K562 (cell line): ENCODE measurements at regions not wholly inside any gene's neighbourhood (a gene's known extent, or its start where the extent isn't known, plus 50 kb on each side); places are given as distances from the start of the nearest gene placed in this dataset.

Experiments used
- ATAC-seq: fragments of 200-7000 bp; cut with Tn5 transposase; 3 replicates; pipeline ENCODE4 v1.9.1; 2020; ENCODE audit warnings: moderate library complexity
- BruUV-seq: library from RNA; stranded (reverse); fragments of 400-500 nt; replicated peaks from 2 replicates; lab custom pipeline; 2021; lab: Mats Ljungman, UMichigan
- CTCF ChIA-PET: fragments of 300-600 bp; formaldehyde crosslinking; extraction: SDS; loops from one replicate; lab custom pipeline; 2021; ENCODE audit warnings: low intra/inter-chr PET ratio; lab: Yijun Ruan, JAX
- POLR2A ChIA-PET: fragments of 300-600, 350-650 bp; sonication (Branson Sonifier 250); formaldehyde crosslinking; extraction: SDS; loops from one replicate; lab custom pipeline; 2021; ENCODE audit warnings: antibody characterized with exemption, inconsistent platforms; lab: Yijun Ruan, JAX
- DNase-seq, 4 experiments: peaks; one replicate each; pipeline versions ENCODE4 v3.0.0 to v3.0.0-alpha.2; 2011 to 2018; ENCODE audit warnings: low spot score in 3 of 4, mixed read lengths in 3 of 4; ENCODE audit errors: extremely low read depth in 1 of 4
- FAIRE-seq: peaks from 2 replicates; lab custom pipeline; 2011; peaks lifted over from hg19 to GRCh38; lab: Jason Lieb, UNC
- H2AFZ ChIP-seq: 2 replicates; pipeline ENCODE4 v1.6.0; 2011; ENCODE audit warnings: low read depth, low read length, control low read depth, inconsistent platforms
- H3K27ac ChIP-seq: fragments of 200-600 bp; 3 replicates; pipeline ENCODE4 v1.8.0; 2011; ENCODE audit warnings: low read depth, mild to moderate bottlenecking, control low read depth, inconsistent platforms, low read length, moderate library complexity, mixed read lengths; ENCODE audit errors: extremely low read depth
- H3K27me3 ChIP-seq, 2 experiments: fragments of 300-600 bp in 1 of 2; 2 replicates in 1 of 2; 3 replicates in 1 of 2; pipeline versions ENCODE4 v1.6.0 to v1.8.0; 2011; ENCODE audit warnings: inconsistent platforms in 2 of 2, low read length in 2 of 2, mild to moderate bottlenecking in 1 of 2, mixed read lengths in 1 of 2, moderate library complexity in 1 of 2; ENCODE audit not compliant: control insufficient read depth in 2 of 2, insufficient read depth in 2 of 2
- H3K36me3 ChIP-seq: fragments of 300-600 bp; 3 replicates; pipeline ENCODE4 v1.8.0; 2011; ENCODE audit warnings: mild to moderate bottlenecking, low read length, inconsistent platforms; ENCODE audit not compliant: control insufficient read depth, insufficient read depth
- H3K4me1 ChIP-seq, 2 experiments: fragments of 200-600 bp in 1 of 2; replicated peaks in 1 of 2; 2 replicates in 1 of 2; 3 replicates in 1 of 2; pipeline versions ENCODE4 v1.5.1 to v1.8.0; 2011; ENCODE audit warnings: inconsistent platforms in 2 of 2, low read length in 2 of 2, mild to moderate bottlenecking in 1 of 2, mixed read lengths in 1 of 2, moderate library complexity in 1 of 2; ENCODE audit not compliant: control insufficient read depth in 2 of 2, insufficient read depth in 2 of 2
- H3K4me2 ChIP-seq: 2 replicates; pipeline ENCODE4 v1.6.1; 2011; ENCODE audit warnings: low read length, control low read depth, inconsistent platforms, mixed read lengths; ENCODE audit not compliant: insufficient read depth
- H3K4me3 ChIP-seq: fragments of 200-600 bp; sonication (generic), shearing (Covaris generic); 2 replicates; pipeline ENCODE4 v1.5.1; 2016; ENCODE audit warnings: control low read depth, inconsistent platforms
- H3K79me2 ChIP-seq: fragments of 200-600 bp; 3 replicates; pipeline ENCODE4 v1.8.0; 2011; ENCODE audit warnings: low read length, inconsistent platforms; ENCODE audit not compliant: control insufficient read depth, insufficient read depth
- H3K9ac ChIP-seq, 2 experiments: 2 replicates each; pipeline versions ENCODE4 v1.6.0 to v1.6.1; 2011; ENCODE audit warnings: low read depth in 2 of 2, low read length in 2 of 2, control low read depth in 1 of 2, inconsistent platforms in 1 of 2, mild to moderate bottlenecking in 1 of 2, mixed read lengths in 1 of 2; ENCODE audit not compliant: insufficient read depth in 1 of 2
- H3K9me1 ChIP-seq: one replicate; pipeline ENCODE4 v1.6.0; 2011; ENCODE audit warnings: inconsistent platforms, mild to moderate bottlenecking, low read length, moderate library complexity; ENCODE audit not compliant: control insufficient read depth, insufficient read depth
- H3K9me3 ChIP-seq: replicated peaks from 2 replicates; pipeline ENCODE4 v1.5.1; 2011; ENCODE audit warnings: low read depth, low read length, inconsistent platforms; ENCODE audit not compliant: control insufficient read depth, insufficient read depth
- H4K20me1 ChIP-seq: replicated peaks from 2 replicates; pipeline ENCODE4 v1.6.1; 2011; ENCODE audit warnings: low read length, inconsistent platforms, mixed read lengths; ENCODE audit not compliant: control insufficient read depth, insufficient read depth
- CCAR2 ChIP-seq: fragments of 200-400 bp; formaldehyde crosslinking; IDR thresholded peaks from 2 replicates; pipeline ENCODE4 v1.6.1; 2017; ENCODE audit warnings: mild to moderate bottlenecking, low read depth, low read length
- KDM2B ChIP-seq: fragments of 250-450 bp; sonication (Bioruptor Pico); IDR thresholded peaks from 2 replicates; pipeline ENCODE4 v1.8.0; 2021; ENCODE audit warnings: mild to moderate bottlenecking, moderate library complexity
- KLF1 ChIP-seq: fragments of 450-650 bp; IDR thresholded peaks from 2 replicates; pipeline ENCODE4 v1.6.1; 2016; ENCODE audit warnings: missing genetic modification characterization, missing compliant biosample characterization
- MCM2 ChIP-seq: fragments of 450-650 bp; IDR thresholded peaks from 2 replicates; pipeline ENCODE4 v1.6.1; 2017; ENCODE audit warnings: low read depth, mild to moderate bottlenecking
- POLR2A ChIP-seq: fragments of 450-650 bp; conservative IDR thresholded peaks from 2 replicates; pipeline ENCODE4 v1.6.1; 2016
- POLR2H ChIP-seq: IDR thresholded peaks from 2 replicates; pipeline ENCODE4 v1.6.1; 2016; ENCODE audit warnings: missing genetic modification characterization, low read depth, mild to moderate bottlenecking, control low read depth, missing compliant biosample characterization, moderate library complexity
- RBBP5 ChIP-seq: fragments of 200-600 bp; sonication (generic); IDR thresholded peaks from 2 replicates; pipeline ENCODE4 v1.6.1; 2012; ENCODE audit warnings: borderline replicate concordance, mild to moderate bottlenecking, low read length, control low read depth, inconsistent platforms; ENCODE audit not compliant: insufficient read depth, poor library complexity, severe bottlenecking
- RCOR1 ChIP-seq, 2 experiments: IDR thresholded peaks; 2 replicates each; pipeline ENCODE4 v1.6.1; 2012; ENCODE audit warnings: low read depth in 2 of 2, low read length in 2 of 2, borderline replicate concordance in 1 of 2, improper control_type of control experiment in 1 of 2
- RFX5 ChIP-seq: IDR thresholded peaks from 2 replicates; pipeline ENCODE4 v1.6.1; 2011; ENCODE audit warnings: low read depth, mild to moderate bottlenecking, improper control_type of control experiment, low read length
- TCF7L2 ChIP-seq: fragments of 150-350 bp; IDR thresholded peaks from 2 replicates; pipeline ENCODE4 v1.6.1; 2016; ENCODE audit warnings: low read depth, mild to moderate bottlenecking, low read length, moderate library complexity
- ZNF583 ChIP-seq: fragments of 250-450 bp; sonication (Bioruptor Pico); IDR thresholded peaks from 2 replicates; pipeline ENCODE4 v1.4.0; 2020
- ZNF707 ChIP-seq: fragments of 250-450 bp; sonication (Bioruptor Pico); conservative IDR thresholded peaks from 2 replicates; pipeline ENCODE4 v1.8.0; 2022; ENCODE audit warnings: inconsistent platforms, mild to moderate bottlenecking, moderate library complexity
- WGBS: fragments of 100-300 bp; shearing (Covaris generic); methylation state at CpG from one replicate; pipeline ENCODE4 v1.1.6; 2016; ENCODE audit warnings: low coverage, mixed read lengths; ENCODE audit not compliant: insufficient coverage; ENCODE audit errors: missing lambda C conversion rate; 5-methylcytosine and 5-hydroxymethylcytosine counted together
- in situ Hi-C: fragments of 300-500 bp; cut with MboI; formaldehyde crosslinking; loops from 4 replicates; pipeline ENCODE4 v1.15.0; 2018; ENCODE audit warnings: inconsistent platforms, mixed read lengths
- intact Hi-C: fragments of 100-400 bp; cut with micrococcal nuclease; formaldehyde crosslinking; loops from 2 replicates; pipeline ENCODE4 v1.14.2; 2022
- TF ChIP-seq, protein P1 (sequence below): sonication (generic); formaldehyde crosslinking; IDR thresholded peaks from 2 replicates; pipeline ENCODE4 v1.8.0; 2022; ENCODE audit warnings: missing genetic modification reagents, mild to moderate bottlenecking, moderate library complexity, borderline replicate concordance

DNA sequence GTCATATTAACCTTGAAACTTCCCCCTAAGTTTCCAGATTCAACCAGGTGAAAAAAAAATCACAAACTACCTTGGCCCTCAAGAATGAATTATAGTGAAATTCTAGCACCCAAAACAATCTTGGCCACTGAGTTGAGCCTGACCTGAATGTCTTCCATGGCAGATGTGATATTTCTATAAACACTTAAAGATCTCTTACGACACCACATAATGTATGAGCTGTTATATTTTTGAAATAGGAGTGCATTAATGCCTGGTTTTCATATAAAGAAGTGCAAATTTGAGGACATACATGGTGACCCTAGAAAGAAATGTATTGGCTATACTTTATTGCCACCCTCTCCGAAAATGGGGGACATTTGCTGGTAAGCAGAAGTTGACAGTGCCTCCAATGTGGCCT is 584.1 kb upstream of the KCND2 start (continued):
- TF ChIP-seq, protein P1, sequence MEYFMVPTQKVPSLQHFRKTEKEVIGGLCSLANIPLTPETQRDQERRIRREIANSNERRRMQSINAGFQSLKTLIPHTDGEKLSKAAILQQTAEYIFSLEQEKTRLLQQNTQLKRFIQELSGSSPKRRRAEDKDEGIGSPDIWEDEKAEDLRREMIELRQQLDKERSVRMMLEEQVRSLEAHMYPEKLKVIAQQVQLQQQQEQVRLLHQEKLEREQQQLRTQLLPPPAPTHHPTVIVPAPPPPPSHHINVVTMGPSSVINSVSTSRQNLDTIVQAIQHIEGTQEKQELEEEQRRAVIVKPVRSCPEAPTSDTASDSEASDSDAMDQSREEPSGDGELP (CRISPR knock-in tag), result no peak

DNA sequence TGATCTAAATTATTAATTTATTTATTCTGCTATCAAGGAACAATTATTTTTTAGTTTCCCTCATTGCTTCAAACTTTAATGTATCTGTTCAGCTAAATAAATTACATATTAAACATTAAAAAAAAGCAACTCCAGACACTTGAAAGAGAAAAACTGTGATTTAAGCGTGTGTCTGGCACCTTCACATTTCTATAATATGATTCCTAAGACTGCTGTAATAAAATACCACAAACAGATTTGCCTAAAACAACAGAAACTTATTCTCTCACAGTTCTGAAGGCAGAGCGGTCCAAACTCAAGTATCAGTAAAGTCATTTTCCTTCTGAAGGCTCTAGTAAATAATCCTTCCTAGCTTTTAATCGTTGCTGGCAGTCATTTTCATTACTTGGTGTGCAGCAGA is 580.4 kb upstream of the KCND2 start:
- no peaks in the 10 kb centered on the region for H4K20me1 ChIP-seq
- POLR2A ChIA-PET, result no interaction called here
- ATAC-seq (no peak), FAIRE-seq (no peak), DNase-seq (no peak)
- H2AFZ ChIP-seq, result no peak overlapping the region
- no peaks in the 10 kb centered on the region for H3K4me1 ChIP-seq
- no peak overlapping the region for H3K27ac ChIP-seq
- H3K9ac ChIP-seq, result no peak overlapping the region
- H3K27me3 ChIP-seq, result no peaks in the 10 kb centered on the region
- H3K36me3 ChIP-seq, result no peaks in the 10 kb centered on the region
- CTCF ChIA-PET, result interaction anchor here (0.6 kb wide), 1 partner anchor 38 kb away, joined by 3 read pairs; no protein-coding TSS in a partner anchor
- intact Hi-C loops (no loop called here), in situ Hi-C loops (no loop called here)
- BruUV-seq, result no TSS peak
- no peaks in the 10 kb centered on the region for H3K9me1 ChIP-seq
- H3K9me3 ChIP-seq, result 0 out of 2 replicates have a peak, but pooled peaks cover 3% of the 10 kb centered on the region
- no peak overlapping the region for H3K4me2 ChIP-seq
- H3K4me3 ChIP-seq, result no peak overlapping the region
- TF ChIP-seq KDM2B (CRISPR knock-in tag) (no peak), RFX5 (no peak), TCF7L2 (no peak), ZNF583 (CRISPR knock-in tag) (no peak), RBBP5 (no peak), ZNF707 (CRISPR knock-in tag) (no peak), POLR2A (no peak), KLF1 (tag) (no peak), RCOR1 (IDR thresholded peaks at IDR 0.05; ENCODE audit: borderline replicate concordance in 1 of 2, low read depth in 2 of 2, low read length in 2 of 2) (no peak), MCM2 (no peak), CCAR2 (no peak), POLR2H (tag) (no peak)
- H3K79me2 ChIP-seq, result no peaks in the 10 kb centered on the region
- WGBS, result 45% methylated on average over 3 of the region's 3 CpGs
